Activated CD8-positive, alpha-beta T cell treated with anti-CD3 and anti-CD28 coated beads for 36 hours (primary cell): ENCODE measurements at regions not wholly inside any gene's neighbourhood (a gene's known extent, or its start where the extent isn't known, plus 50 kb on each side); places are given as distances from the start of the nearest gene placed in this dataset.
A peak's percentile ranks its signal among the peaks of the same experiment; 100 is the strongest.

Source experiments
- ATAC-seq: fragments of 200-7000 bp; cut with Tn5 transposase; one replicate; pipeline ENCODE4 v1.10.0; 2021; ENCODE audit warnings: mild to moderate bottlenecking, moderate library complexity
- CTCF ChIA-PET: fragments of 350-600 bp; sonication (Branson Sonifier 250); formaldehyde crosslinking; loops from one replicate; lab custom pipeline; 2021; ENCODE audit warnings: antibody characterized with exemption; lab: Charles Lee
- POLR2A ChIA-PET: fragments of 350-600 bp; sonication (Branson Sonifier 250); formaldehyde crosslinking; loops from one replicate; lab custom pipeline; 2021; ENCODE audit warnings: antibody characterized with exemption; lab: Charles Lee
- DNase-seq: peaks from one replicate; pipeline ENCODE4 v3.0.0-alpha.2; 2020
- H3K27ac Mint-ChIP-seq: one replicate; pipeline ENCODE4 v1.8.0; 2021; ENCODE audit warnings: mild to moderate bottlenecking, mixed read lengths
- H3K27me3 Mint-ChIP-seq: one replicate; pipeline ENCODE4 v1.8.0; 2021; ENCODE audit warnings: mixed read lengths
- H3K36me3 Mint-ChIP-seq: one replicate; pipeline ENCODE4 v1.8.0; 2021; ENCODE audit warnings: low read depth, mixed read lengths
- H3K4me1 Mint-ChIP-seq: one replicate; pipeline ENCODE4 v1.8.0; 2021; ENCODE audit warnings: low read depth, mixed read lengths
- H3K4me3 Mint-ChIP-seq: one replicate; pipeline ENCODE4 v1.8.0; 2021; ENCODE audit warnings: mild to moderate bottlenecking, moderate library complexity, mixed read lengths
- H3K9me3 Mint-ChIP-seq: one replicate; pipeline ENCODE4 v1.8.0; 2021; ENCODE audit warnings: mixed read lengths
- intact Hi-C: fragments of 100-400 bp; cut with micrococcal nuclease; formaldehyde crosslinking; loops from one replicate; pipeline ENCODE4 v1.10.0; 2022
- TF ChIP-seq, protein P1 (sequence below): fragments of 200-600 bp; IDR thresholded peaks from one replicate; pipeline ENCODE4 v1.8.0; 2022; ENCODE audit warnings: antibody characterized with exemption, mild to moderate bottlenecking

DNA sequence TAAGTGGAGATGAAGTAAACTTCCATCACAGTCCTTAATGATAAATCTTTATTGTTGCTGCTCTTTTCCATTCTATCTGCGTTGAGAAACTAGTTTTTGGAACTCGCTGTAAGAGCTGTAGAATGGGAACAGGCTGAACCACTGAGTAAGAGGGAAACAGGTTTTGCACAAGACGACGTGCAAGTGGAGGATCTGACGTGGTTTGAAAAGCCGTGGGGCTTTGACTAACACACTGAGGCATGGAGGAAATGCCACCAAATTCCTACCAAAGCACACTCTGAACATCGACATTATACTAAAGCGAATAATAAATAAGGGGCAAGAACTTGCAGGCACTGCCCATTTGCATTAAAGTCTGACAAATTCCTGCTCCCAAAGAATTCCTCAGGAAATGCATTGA, 160.6 kb downstream of the KLF6 start:
- Mint-ChIP-seq H3K36me3 (peaks cover 8% of the 10 kb centered on the region), H3K9me3 (peaks cover 7% of the 10 kb centered on the region), H3K27ac (no peak overlapping the region), H3K27me3 (peaks cover 1% of the 10 kb centered on the region), H3K4me3 (no peak overlapping the region), H3K4me1 (peaks cover 31% of the 10 kb centered on the region)
- TF ChIP-seq, protein P1, sequence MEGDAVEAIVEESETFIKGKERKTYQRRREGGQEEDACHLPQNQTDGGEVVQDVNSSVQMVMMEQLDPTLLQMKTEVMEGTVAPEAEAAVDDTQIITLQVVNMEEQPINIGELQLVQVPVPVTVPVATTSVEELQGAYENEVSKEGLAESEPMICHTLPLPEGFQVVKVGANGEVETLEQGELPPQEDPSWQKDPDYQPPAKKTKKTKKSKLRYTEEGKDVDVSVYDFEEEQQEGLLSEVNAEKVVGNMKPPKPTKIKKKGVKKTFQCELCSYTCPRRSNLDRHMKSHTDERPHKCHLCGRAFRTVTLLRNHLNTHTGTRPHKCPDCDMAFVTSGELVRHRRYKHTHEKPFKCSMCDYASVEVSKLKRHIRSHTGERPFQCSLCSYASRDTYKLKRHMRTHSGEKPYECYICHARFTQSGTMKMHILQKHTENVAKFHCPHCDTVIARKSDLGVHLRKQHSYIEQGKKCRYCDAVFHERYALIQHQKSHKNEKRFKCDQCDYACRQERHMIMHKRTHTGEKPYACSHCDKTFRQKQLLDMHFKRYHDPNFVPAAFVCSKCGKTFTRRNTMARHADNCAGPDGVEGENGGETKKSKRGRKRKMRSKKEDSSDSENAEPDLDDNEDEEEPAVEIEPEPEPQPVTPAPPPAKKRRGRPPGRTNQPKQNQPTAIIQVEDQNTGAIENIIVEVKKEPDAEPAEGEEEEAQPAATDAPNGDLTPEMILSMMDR = no peak
- intact Hi-C loops = loop anchor here (10.0 kb wide), 1 partner anchor 130 kb away; no protein-coding TSS in a partner anchor
- ATAC-seq (no peak), DNase-seq (no peak)
- CTCF ChIA-PET = no interaction called here
- POLR2A ChIA-PET = no interaction called here

DNA sequence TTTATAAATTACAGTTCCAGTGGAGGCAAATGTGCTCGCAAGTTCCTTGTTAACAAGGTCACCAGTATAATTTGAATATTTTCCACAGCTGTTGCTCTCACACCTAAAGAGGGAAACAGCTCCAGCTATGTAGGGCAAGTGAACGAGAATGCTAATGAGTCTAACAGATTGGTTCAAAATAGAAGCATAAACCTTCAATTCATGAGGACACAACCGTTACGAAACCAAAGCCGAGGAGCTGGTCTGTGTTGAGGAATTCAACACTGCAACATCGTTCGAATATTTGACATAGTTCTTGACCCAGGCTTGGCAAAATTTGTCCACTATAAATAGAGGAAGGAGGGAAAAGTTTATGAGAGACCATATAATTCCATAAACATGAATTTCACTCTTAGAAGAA, 161.3 kb downstream of the KLF6 start:
- Mint-ChIP-seq H3K36me3 (peaks cover 8% of the 10 kb centered on the region), H3K4me1 (peaks cover 31% of the 10 kb centered on the region), H3K27ac (peak overlapping the region; percentile 80), H3K4me3 (no peak overlapping the region), H3K9me3 (peaks cover 7% of the 10 kb centered on the region), H3K27me3 (peaks cover 1% of the 10 kb centered on the region)
- DNase-seq (no peak), ATAC-seq (no peak)
- TF ChIP-seq, protein P1 = no peak
- intact Hi-C loops = loop anchor here (10.0 kb wide), 1 partner anchor 131 kb away; no protein-coding TSS in a partner anchor
- CTCF ChIA-PET = interaction anchor here (1.2 to 1.3 kb wide), 2 partner anchors 9 to 32 kb away, joined by 3 to 4 read pairs; no protein-coding TSS in a partner anchor
- POLR2A ChIA-PET = interaction anchor here (0.6 kb wide), 1 partner anchor 602 kb away, joined by 3 read pairs; no protein-coding TSS in a partner anchor

DNA sequence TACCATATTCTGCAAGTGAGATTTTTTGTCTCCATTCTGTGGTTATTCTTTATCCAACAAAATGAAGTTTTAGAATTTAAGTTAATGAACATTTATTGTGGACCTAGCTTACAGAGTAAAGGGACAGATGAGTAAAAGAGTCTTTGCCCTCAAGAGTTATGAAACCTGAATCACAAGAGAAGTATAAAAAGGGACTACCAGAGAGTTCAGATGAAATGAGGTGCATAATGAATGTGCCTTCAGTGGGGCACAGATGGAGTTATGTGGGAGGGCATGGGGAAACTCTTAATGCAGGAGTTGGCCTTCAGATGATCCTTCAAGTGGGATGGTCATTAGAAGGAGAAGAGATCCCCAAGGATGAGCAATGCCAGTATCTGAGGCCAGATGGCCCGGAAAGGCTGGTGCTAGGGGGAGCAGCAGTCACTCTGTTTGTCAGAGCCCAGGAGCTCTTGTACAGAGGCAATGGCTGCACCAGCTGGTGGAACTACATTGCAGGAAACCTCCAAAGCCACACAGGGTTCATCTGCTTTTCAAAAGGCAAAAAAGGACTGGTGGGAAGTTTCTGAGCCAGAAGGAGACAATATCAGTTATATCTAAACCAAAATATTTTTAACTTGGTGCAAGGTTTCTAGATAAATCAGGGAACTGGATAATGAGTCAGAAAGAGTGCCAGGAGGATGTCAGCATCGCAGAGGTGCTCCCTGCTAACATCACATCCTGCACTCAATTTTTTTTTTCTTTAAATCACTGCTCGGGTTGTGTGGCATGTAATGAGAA, 162.0 kb downstream of the KLF6 start:
- Mint-ChIP-seq H3K9me3 (peaks cover 7% of the 10 kb centered on the region), H3K27ac (peak overlapping the region; percentile 80), H3K36me3 (peaks cover 8% of the 10 kb centered on the region), H3K4me1 (peaks cover 31% of the 10 kb centered on the region), H3K4me3 (peak overlapping the region; percentile 19), H3K27me3 (peaks cover 1% of the 10 kb centered on the region)
- ATAC-seq (peak; percentile 69), DNase-seq (peak; percentile 55)
- POLR2A ChIA-PET = interaction anchor here (0.6 to 0.7 kb wide), 2 partner anchors 547 to 603 kb away, joined by 3 to 5 read pairs; no protein-coding TSS in a partner anchor
- intact Hi-C loops = loop anchor here (10.0 kb wide), 1 partner anchor 132 kb away; no protein-coding TSS in a partner anchor
- CTCF ChIA-PET = interaction anchor here (1.2 to 1.3 kb wide), 2 partner anchors 10 to 33 kb away, joined by 3 to 4 read pairs; no protein-coding TSS in a partner anchor
- TF ChIP-seq, protein P1 = no peak

DNA sequence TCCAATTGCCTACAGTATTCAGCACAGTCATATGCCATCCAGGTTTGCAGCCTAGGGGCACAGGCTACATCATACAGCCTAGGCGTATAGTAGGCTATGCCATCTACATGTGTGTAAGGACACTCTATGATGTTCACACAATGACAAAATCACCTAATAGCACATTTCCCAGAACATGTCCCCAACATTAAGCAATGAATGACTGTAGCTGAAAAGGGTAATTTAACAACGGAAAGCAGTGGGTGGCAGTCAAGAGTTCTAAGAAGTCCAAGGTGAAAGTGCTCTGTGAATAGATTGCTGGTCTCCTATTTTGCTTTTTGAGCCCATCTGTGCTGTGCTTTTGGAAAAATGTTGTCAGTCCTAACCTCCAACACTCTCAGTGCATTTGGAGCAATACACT, 162.6 kb downstream of the KLF6 start:
- H3K4me1 Mint-ChIP-seq = peaks cover 31% of the 10 kb centered on the region
- peak; percentile 80 for ATAC-seq
- H3K36me3 Mint-ChIP-seq = peaks cover 8% of the 10 kb centered on the region
- intact Hi-C loops = loop anchor here (10.0 kb wide), 1 partner anchor 132 kb away; no protein-coding TSS in a partner anchor
- ChIA-PET CTCF (interaction anchor here (1.2 to 1.3 kb wide), 2 partner anchors 11 to 34 kb away, joined by 3 to 4 read pairs; no protein-coding TSS in a partner anchor), POLR2A (interaction anchor here (0.7 kb wide), 1 partner anchor 546 kb away, joined by 5 read pairs; no protein-coding TSS in a partner anchor)
- peak; percentile 56 for DNase-seq
- TF ChIP-seq, protein P1 = no peak
- no peak overlapping the region for H3K4me3 Mint-ChIP-seq
- peaks cover 7% of the 10 kb centered on the region for H3K9me3 Mint-ChIP-seq
- H3K27me3 Mint-ChIP-seq = peaks cover 1% of the 10 kb centered on the region
- H3K27ac Mint-ChIP-seq = peak overlapping the region; percentile 80

DNA sequence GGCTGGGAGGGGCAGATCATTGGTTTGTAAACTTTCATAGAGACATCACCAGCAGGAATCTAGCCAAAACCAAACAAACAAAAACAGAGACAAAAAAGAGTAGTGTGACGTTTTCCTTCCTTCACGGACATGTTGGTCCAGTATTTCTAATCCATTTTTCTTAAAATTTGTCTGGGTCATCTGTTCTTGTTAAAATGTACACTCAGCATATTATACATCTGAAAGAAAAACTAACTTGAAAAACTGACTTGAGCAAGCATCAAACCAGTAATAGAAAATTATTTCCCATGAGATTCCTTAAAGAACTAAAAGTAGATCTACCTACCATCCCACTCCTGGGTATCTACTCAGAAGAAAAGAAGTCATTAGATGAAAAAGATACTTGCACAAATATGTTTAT, 164.2 kb downstream of the KLF6 start:
- H3K4me3 Mint-ChIP-seq = no peak overlapping the region
- peaks cover 28% of the 10 kb centered on the region for H3K4me1 Mint-ChIP-seq
- ATAC-seq = no peak

More for the DNA sequence above, 164.2 kb downstream of the KLF6 start:
- intact Hi-C loops = loop anchor here (10.0 kb wide), 1 partner anchor 134 kb away; no protein-coding TSS in a partner anchor
- Mint-ChIP-seq H3K27me3 (peaks cover 1% of the 10 kb centered on the region), H3K36me3 (peaks cover 8% of the 10 kb centered on the region), H3K9me3 (peaks cover 7% of the 10 kb centered on the region), H3K27ac (no peak overlapping the region)
- no peak for DNase-seq
- TF ChIP-seq, protein P1 = no peak
- ChIA-PET CTCF (no interaction called here), POLR2A (no interaction called here)
